Panc1 (cell line): ENCODE measurements at regions not wholly inside any gene's neighbourhood (a gene's known extent, or its start where the extent isn't known, plus 50 kb on each side); places are given as distances from the start of the nearest gene placed in this dataset.

Source experiments
- ATAC-seq: fragments of 200-7000 bp; cut with Tn5 transposase; 2 replicates; pipeline ENCODE4 v1.9.1; 2020; ENCODE audit warnings: mild to moderate bottlenecking, moderate library complexity
- BruUV-seq: library from RNA; stranded (reverse); fragments of 400-500 nt; replicated peaks from 2 replicates; lab custom pipeline; 2021; lab: Mats Ljungman, UMichigan
- CTCF ChIA-PET: fragments of 300-600 bp; sonication (Branson Sonifier 250); formaldehyde crosslinking; loops from one replicate; lab custom pipeline; 2022; ENCODE audit warnings: antibody characterized with exemption; lab: Charles Lee
- POLR2A ChIA-PET: fragments of 300-600 bp; sonication (Branson Sonifier 250); formaldehyde crosslinking; loops from one replicate; lab custom pipeline; 2022; ENCODE audit warnings: antibody characterized with exemption; lab: Charles Lee
- DNase-seq: peaks from one replicate; pipeline ENCODE4 v3.0.0-alpha.2; 2010; ENCODE audit warnings: low read depth, low spot score
- H3K27ac ChIP-seq: 2 replicates; pipeline ENCODE4 v1.5.1; 2011; ENCODE audit warnings: mild to moderate bottlenecking, low read length, inconsistent platforms
- H3K27me3 ChIP-seq: fragments of 200-500 bp; sonication (Bioruptor generic); 2 replicates; pipeline ENCODE4 v1.6.0; 2014; ENCODE audit warnings: low read length, inconsistent platforms; ENCODE audit not compliant: control insufficient read depth, insufficient read depth
- H3K36me3 ChIP-seq: fragments of 200-500 bp; sonication (Bioruptor generic); 2 replicates; pipeline ENCODE4 v1.5.1; 2014; ENCODE audit warnings: inconsistent platforms, mild to moderate bottlenecking, low read length, moderate library complexity; ENCODE audit not compliant: control insufficient read depth, insufficient read depth
- H3K4me1 ChIP-seq: 2 replicates; pipeline ENCODE4 v1.5.1; 2011; ENCODE audit warnings: inconsistent platforms, mild to moderate bottlenecking, low read length, moderate library complexity; ENCODE audit not compliant: control insufficient read depth, insufficient read depth
- H3K4me3 ChIP-seq, 2 experiments: 2 replicates each; pipeline ENCODE4 v1.5.1; 2011 to 2012; ENCODE audit warnings: low read depth in 2 of 2, low read length in 2 of 2, mild to moderate bottlenecking in 2 of 2, inconsistent platforms in 1 of 2, moderate library complexity in 1 of 2
- H3K9me3 ChIP-seq: fragments of 200-500 bp; sonication (Bioruptor generic); 2 replicates; pipeline ENCODE4 v1.5.1; 2014; ENCODE audit warnings: low read depth, mild to moderate bottlenecking, inconsistent platforms, low read length, moderate library complexity; ENCODE audit not compliant: control insufficient read depth, insufficient read depth
- CTCF ChIP-seq: fragments of 450-650 bp; IDR thresholded peaks from 2 replicates; pipeline ENCODE4 v1.5.1; 2017; ENCODE audit warnings: mild to moderate bottlenecking
- POLR2AphosphoS5 ChIP-seq: IDR thresholded peaks from 2 replicates; pipeline ENCODE4 v1.6.1; 2012; ENCODE audit warnings: mild to moderate bottlenecking, low read depth, low read length, moderate library complexity
- SIN3A ChIP-seq: IDR thresholded peaks from 2 replicates; pipeline ENCODE4 v1.6.1; 2012; ENCODE audit warnings: low read depth, mild to moderate bottlenecking, low read length, moderate library complexity, borderline replicate concordance; ENCODE audit not compliant: insufficient read depth
- TCF7L2 ChIP-seq: IDR thresholded peaks from 2 replicates; pipeline ENCODE4 v1.6.1; 2011; ENCODE audit warnings: mild to moderate bottlenecking, low read depth, low read length, inconsistent platforms
- in situ Hi-C: cut with HindIII; loops from 2 replicates; pipeline ENCODE4 v1.10.0; 2016; ENCODE audit warnings: low sequenced_read_pairs, low pct_unique_long_range_greater_than_20kb
- intact Hi-C: fragments of 100-400 bp; cut with micrococcal nuclease; formaldehyde crosslinking; loops from one replicate; pipeline ENCODE4 v1.10.0; 2022; ENCODE audit not compliant: unreplicated experiment
- TF ChIP-seq, protein P1 (sequence below), 2 experiments: IDR thresholded peaks; 2 replicates each; pipeline ENCODE4 v1.6.1; 2011 to 2012; ENCODE audit warnings: low read depth in 2 of 2, control low read depth in 1 of 2, low read length in 1 of 2, mild to moderate bottlenecking in 1 of 2, moderate library complexity in 1 of 2; ENCODE audit not compliant: insufficient read depth in 1 of 2

DNA sequence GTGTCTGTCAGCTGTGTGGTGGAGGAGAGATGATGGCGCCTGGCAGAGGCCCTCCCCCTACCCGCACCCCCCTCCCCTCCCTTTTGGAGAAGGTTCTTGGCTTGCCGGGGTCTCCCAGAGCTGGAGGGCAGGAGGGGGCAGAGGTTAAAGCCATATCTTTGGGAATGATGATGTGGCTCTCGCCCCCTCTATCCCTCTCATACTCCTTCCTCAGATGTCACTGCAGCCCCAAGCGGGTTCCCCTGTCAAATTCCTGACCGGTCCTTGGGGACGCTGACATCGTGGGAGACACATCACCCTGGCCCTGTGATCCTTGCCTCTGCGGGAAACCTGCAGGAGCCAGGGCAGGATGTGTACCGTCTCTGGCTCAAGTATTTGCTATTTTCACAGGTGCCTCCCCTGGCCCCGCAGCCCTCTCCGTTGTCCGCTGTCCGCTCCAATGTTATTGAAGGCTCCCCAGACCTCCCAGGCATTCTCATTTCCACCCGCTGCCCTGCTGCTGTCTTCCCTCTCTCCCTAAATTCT is 109.5 kb downstream of the FOXD1 start:
- H3K9me3 ChIP-seq = no peaks in the 10 kb centered on the region

GRCh38 chr5:73338256-73339050 is 110.1 kb downstream of the FOXD1 start:
- intact Hi-C loops (no loop called here), in situ Hi-C loops (no loop called here)
- peak; percentile 82 for ATAC-seq
- Histone ChIP-seq H3K27me3 (no peaks in the 10 kb centered on the region), H3K4me1 (peaks cover 12% of the 10 kb centered on the region), H3K36me3 (no peaks in the 10 kb centered on the region), H3K9me3 (no peaks in the 10 kb centered on the region), H3K27ac (peak overlapping the region; percentile 48), H3K4me3 (0 out of 4 replicates have a peak overlapping the region, but pooled peaks of 1 of the 2 experiments have one; percentile 10)
- ChIA-PET POLR2A (interaction anchor here (1.0 kb wide), 1 partner anchor 27 kb away, joined by 3 read pairs; no protein-coding TSS in a partner anchor), CTCF (no interaction called here)
- DNase-seq = no peak
- no TSS peak for BruUV-seq
- TF ChIP-seq TCF7L2 = no peak
- TF ChIP-seq, protein P1, sequence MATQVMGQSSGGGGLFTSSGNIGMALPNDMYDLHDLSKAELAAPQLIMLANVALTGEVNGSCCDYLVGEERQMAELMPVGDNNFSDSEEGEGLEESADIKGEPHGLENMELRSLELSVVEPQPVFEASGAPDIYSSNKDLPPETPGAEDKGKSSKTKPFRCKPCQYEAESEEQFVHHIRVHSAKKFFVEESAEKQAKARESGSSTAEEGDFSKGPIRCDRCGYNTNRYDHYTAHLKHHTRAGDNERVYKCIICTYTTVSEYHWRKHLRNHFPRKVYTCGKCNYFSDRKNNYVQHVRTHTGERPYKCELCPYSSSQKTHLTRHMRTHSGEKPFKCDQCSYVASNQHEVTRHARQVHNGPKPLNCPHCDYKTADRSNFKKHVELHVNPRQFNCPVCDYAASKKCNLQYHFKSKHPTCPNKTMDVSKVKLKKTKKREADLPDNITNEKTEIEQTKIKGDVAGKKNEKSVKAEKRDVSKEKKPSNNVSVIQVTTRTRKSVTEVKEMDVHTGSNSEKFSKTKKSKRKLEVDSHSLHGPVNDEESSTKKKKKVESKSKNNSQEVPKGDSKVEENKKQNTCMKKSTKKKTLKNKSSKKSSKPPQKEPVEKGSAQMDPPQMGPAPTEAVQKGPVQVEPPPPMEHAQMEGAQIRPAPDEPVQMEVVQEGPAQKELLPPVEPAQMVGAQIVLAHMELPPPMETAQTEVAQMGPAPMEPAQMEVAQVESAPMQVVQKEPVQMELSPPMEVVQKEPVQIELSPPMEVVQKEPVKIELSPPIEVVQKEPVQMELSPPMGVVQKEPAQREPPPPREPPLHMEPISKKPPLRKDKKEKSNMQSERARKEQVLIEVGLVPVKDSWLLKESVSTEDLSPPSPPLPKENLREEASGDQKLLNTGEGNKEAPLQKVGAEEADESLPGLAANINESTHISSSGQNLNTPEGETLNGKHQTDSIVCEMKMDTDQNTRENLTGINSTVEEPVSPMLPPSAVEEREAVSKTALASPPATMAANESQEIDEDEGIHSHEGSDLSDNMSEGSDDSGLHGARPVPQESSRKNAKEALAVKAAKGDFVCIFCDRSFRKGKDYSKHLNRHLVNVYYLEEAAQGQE (IDR thresholded peaks at IDR 0.05; ENCODE audit: insufficient read depth in 1 of 2, low read depth in 2 of 2, low read length in 1 of 2) = no peak
- TF ChIP-seq SIN3A = no peak
- TF ChIP-seq POLR2AphosphoS5 = no peak
- no peak for TF ChIP-seq CTCF

More for the DNA sequence above, 109.5 kb downstream of the FOXD1 start:
- Histone ChIP-seq H3K4me3 (no peak overlapping the region), H3K27me3 (no peaks in the 10 kb centered on the region), H3K36me3 (no peaks in the 10 kb centered on the region), H3K4me1 (peaks cover 12% of the 10 kb centered on the region), H3K27ac (no peak overlapping the region)
- DNase-seq (no peak), ATAC-seq (no peak)
- in situ Hi-C loops = no loop called here
- intact Hi-C loops = no loop called here
- TF ChIP-seq, protein P1 (IDR thresholded peaks at IDR 0.05; ENCODE audit: insufficient read depth in 1 of 2, low read depth in 2 of 2, low read length in 1 of 2) = no peak
- TF ChIP-seq CTCF = no peak
- no peak for TF ChIP-seq TCF7L2
- no peak for TF ChIP-seq SIN3A
- no peak for TF ChIP-seq POLR2AphosphoS5
- ChIA-PET CTCF (no interaction called here), POLR2A (interaction anchor here (1.0 kb wide), 1 partner anchor 27 kb away, joined by 3 read pairs; no protein-coding TSS in a partner anchor)
- no TSS peak for BruUV-seq
